H9 (cell line): ENCODE measurements at regions not wholly inside any gene's neighbourhood (a gene's known extent, or its start where the extent isn't known, plus 50 kb on each side); places are given as distances from the start of the nearest gene placed in this dataset.

Experiments
- DNase-seq: peaks from one replicate; pipeline ENCODE4 v3.0.0-alpha.2; 2017
- H2AFZ ChIP-seq: one replicate; pipeline ENCODE4 v1.6.1; 2013; ENCODE audit warnings: mild to moderate bottlenecking, low read length, control low read depth, moderate library complexity
- H2AK5ac ChIP-seq: 2 replicates; pipeline ENCODE4 v1.6.1; 2013; ENCODE audit warnings: low read length, control low read depth, mixed read lengths; ENCODE audit not compliant: insufficient read length
- H2BK120ac ChIP-seq: one replicate; pipeline ENCODE4 v1.6.1; 2013; ENCODE audit warnings: low read depth, mild to moderate bottlenecking, low read length, control low read depth, inconsistent platforms; ENCODE audit not compliant: poor library complexity, severe bottlenecking
- H2BK12ac ChIP-seq: 2 replicates; pipeline ENCODE4 v1.6.1; 2013; ENCODE audit warnings: low read length, control low read depth, mixed read lengths, low read depth; ENCODE audit not compliant: insufficient read length
- H2BK15ac ChIP-seq: 2 replicates; pipeline ENCODE4 v1.6.1; 2013; ENCODE audit warnings: low read depth, low read length, control low read depth
- H2BK20ac ChIP-seq: one replicate; pipeline ENCODE4 v1.6.1; 2013; ENCODE audit warnings: low read depth, mild to moderate bottlenecking, low read length, control low read depth, inconsistent platforms; ENCODE audit not compliant: poor library complexity, severe bottlenecking
- H2BK5ac ChIP-seq: 2 replicates; pipeline ENCODE4 v1.6.1; 2013; ENCODE audit warnings: low read length, control low read depth, mixed read lengths; ENCODE audit not compliant: insufficient read length
- H3K14ac ChIP-seq: 2 replicates; pipeline ENCODE4 v1.6.1; 2013; ENCODE audit warnings: low read length, control low read depth; ENCODE audit not compliant: insufficient read depth
- H3K18ac ChIP-seq: 2 replicates; pipeline ENCODE4 v1.6.1; 2013; ENCODE audit warnings: low read depth, mild to moderate bottlenecking, mixed read lengths, low read length, control low read depth; ENCODE audit not compliant: insufficient read length
- H3K23ac ChIP-seq: 2 replicates; pipeline ENCODE4 v1.6.1; 2013; ENCODE audit warnings: low read length, control low read depth, mixed read lengths, low read depth; ENCODE audit not compliant: insufficient read length
- H3K23me2 ChIP-seq: 2 replicates; pipeline ENCODE4 v1.6.1; 2013; ENCODE audit warnings: low read depth, mild to moderate bottlenecking, mixed read lengths, low read length, control low read depth; ENCODE audit not compliant: insufficient read length, poor library complexity, severe bottlenecking
- H3K27ac ChIP-seq: 2 replicates; pipeline ENCODE4 v1.5.1; 2013; ENCODE audit warnings: low read length, control low read depth, mixed read lengths, low read depth; ENCODE audit not compliant: insufficient read length
- H3K27me3 ChIP-seq: 2 replicates; pipeline ENCODE4 v1.6.1; 2013; ENCODE audit warnings: low read length, control low read depth, inconsistent platforms; ENCODE audit not compliant: insufficient read depth
- H3K4ac ChIP-seq: 2 replicates; pipeline ENCODE4 v1.6.1; 2013; ENCODE audit warnings: low read depth, mild to moderate bottlenecking, control low read depth, inconsistent platforms, low read length, moderate library complexity
- H3K4me1 ChIP-seq: 2 replicates; pipeline ENCODE4 v1.6.1; 2013; ENCODE audit warnings: low read length, control low read depth, inconsistent platforms; ENCODE audit not compliant: insufficient read depth
- H3K4me2 ChIP-seq: 2 replicates; pipeline ENCODE4 v1.6.1; 2013; ENCODE audit warnings: low read length, control low read depth, mixed read lengths; ENCODE audit not compliant: insufficient read length, insufficient read depth
- H3K56ac ChIP-seq: 2 replicates; pipeline ENCODE4 v1.6.1; 2013; ENCODE audit warnings: low read depth, mild to moderate bottlenecking, mixed read lengths, low read length, control low read depth; ENCODE audit not compliant: insufficient read length
- H3K79me1 ChIP-seq: 2 replicates; pipeline ENCODE4 v1.6.1; 2013; ENCODE audit warnings: low read depth, mild to moderate bottlenecking, moderate library complexity, low read length, control low read depth, inconsistent platforms; ENCODE audit not compliant: insufficient read depth, poor library complexity, severe bottlenecking
- H3K79me2 ChIP-seq: 2 replicates; pipeline ENCODE4 v1.6.1; 2013; ENCODE audit warnings: low read length, control low read depth, inconsistent platforms; ENCODE audit not compliant: insufficient read depth
- H3K9ac ChIP-seq: 2 replicates; pipeline ENCODE4 v1.6.1; 2013; ENCODE audit warnings: low read length, control low read depth, mixed read lengths; ENCODE audit not compliant: insufficient read length; ENCODE audit errors: extremely low read depth
- H3K9me3 ChIP-seq: one replicate; pipeline ENCODE4 v1.6.1; 2013; ENCODE audit warnings: low read depth, low read length, inconsistent platforms; ENCODE audit not compliant: control insufficient read depth
- H3T11ph ChIP-seq: one replicate; pipeline ENCODE4 v1.6.1; 2013; ENCODE audit warnings: mild to moderate bottlenecking, low read length, control low read depth, inconsistent platforms
- H4K20me1 ChIP-seq: one replicate; pipeline ENCODE4 v1.6.1; 2013; ENCODE audit not compliant: control insufficient read depth, insufficient read length, insufficient read depth
- H4K5ac ChIP-seq: 2 replicates; pipeline ENCODE4 v1.6.1; 2013; ENCODE audit warnings: low read depth, mild to moderate bottlenecking, mixed read lengths, low read length, control low read depth; ENCODE audit not compliant: insufficient read length
- H4K8ac ChIP-seq: replicated peaks from 2 replicates; pipeline ENCODE4 v1.6.1; 2013; ENCODE audit warnings: low read length, control low read depth, mixed read lengths, low read depth; ENCODE audit not compliant: insufficient read length
- H4K91ac ChIP-seq: 2 replicates; pipeline ENCODE4 v1.6.1; 2013; ENCODE audit warnings: low read depth, mild to moderate bottlenecking, moderate library complexity, mixed read lengths, low read length, control low read depth; ENCODE audit not compliant: insufficient read length
- H3K27ac Mint-ChIP-seq, 3 experiments: 2 replicates in 2 of 3; 3 replicates in 1 of 3; pipeline ENCODE4 v1.8.0; 2020 to 2021; ENCODE audit warnings: mixed read lengths in 3 of 3, mild to moderate bottlenecking in 1 of 3, moderate library complexity in 1 of 3
- H3K27me3 Mint-ChIP-seq: 2 replicates; pipeline ENCODE4 v1.8.0; 2021; ENCODE audit warnings: low read depth, mild to moderate bottlenecking, moderate library complexity, mixed read lengths
- H3K36me3 Mint-ChIP-seq, 3 experiments: 2 replicates in 2 of 3; 3 replicates in 1 of 3; pipeline ENCODE4 v1.8.0; 2020 to 2021; ENCODE audit warnings: low read depth in 3 of 3, mixed read lengths in 3 of 3; ENCODE audit not compliant: insufficient read depth in 1 of 3
- H3K4me1 Mint-ChIP-seq, 2 experiments: 2 replicates each; pipeline ENCODE4 v1.8.0; 2020; ENCODE audit warnings: mixed read lengths in 2 of 2
- H3K4me3 Mint-ChIP-seq, 2 experiments: 2 replicates in 1 of 2; 3 replicates in 1 of 2; pipeline ENCODE4 v1.8.0; 2020 to 2021; ENCODE audit warnings: mild to moderate bottlenecking in 2 of 2, mixed read lengths in 2 of 2, moderate library complexity in 1 of 2
- H3K9me3 Mint-ChIP-seq, 2 experiments: 2 replicates in 1 of 2; 3 replicates in 1 of 2; pipeline ENCODE4 v1.8.0; 2020; ENCODE audit warnings: mild to moderate bottlenecking in 2 of 2, mixed read lengths in 2 of 2, moderate library complexity in 1 of 2
- TF ChIP-seq, protein P1 (sequence below): fragments of 200-600 bp; sonication (generic); conservative IDR thresholded peaks from 3 replicates; pipeline ENCODE4 v1.8.0; 2021; ENCODE audit warnings: antibody characterized with exemption, mild to moderate bottlenecking

DNA sequence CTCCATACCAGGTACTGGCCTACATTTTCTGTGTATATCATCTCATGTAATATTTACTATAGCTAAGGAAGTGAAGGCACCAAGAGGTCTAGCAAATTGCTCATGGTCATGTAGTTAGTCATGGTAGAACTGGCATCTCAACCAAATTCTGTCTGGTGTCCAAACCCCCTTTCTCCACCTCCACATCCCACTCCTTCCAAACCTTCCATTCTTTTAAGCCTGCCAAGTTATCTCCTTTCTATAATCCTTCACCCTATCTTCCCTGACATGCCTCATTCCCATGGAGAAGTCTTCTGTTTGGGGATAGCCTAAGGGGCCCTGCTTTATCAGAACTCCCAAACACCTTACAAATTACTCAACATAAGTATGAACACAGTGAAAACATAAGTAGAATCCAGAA, 196.2 kb upstream of the HMGA2 start:
- Histone ChIP-seq H3K4me1 (no peaks in the 10 kb centered on the region), H3K14ac (no peak overlapping the region), H3K4me2 (no peak overlapping the region), H3K79me2 (no peaks in the 10 kb centered on the region), H3K23me2 (no peaks in the 10 kb centered on the region), H2BK120ac (no peak overlapping the region), H3T11ph (no peak overlapping the region), H3K27me3 (no peaks in the 10 kb centered on the region), H3K79me1 (no peaks in the 10 kb centered on the region), H3K23ac (no peak overlapping the region), H3K9ac (no peak overlapping the region), H2BK15ac (no peak overlapping the region), H4K8ac (no peak overlapping the region), H4K91ac (no peak overlapping the region), H4K5ac (no peak overlapping the region), H3K27ac (no peak overlapping the region), H3K18ac (no peak overlapping the region), H4K20me1 (no peaks in the 10 kb centered on the region), H3K56ac (no peak overlapping the region), H3K4ac (no peak overlapping the region), H2BK5ac (no peak overlapping the region), H3K9me3 (no peaks in the 10 kb centered on the region), H2AK5ac (no peak overlapping the region), H2BK20ac (no peak overlapping the region), H2AFZ (no peak overlapping the region), H2BK12ac (no peak overlapping the region)
- Mint-ChIP-seq H3K36me3 (no peaks in the 10 kb centered on the region), H3K9me3 (no peaks in the 10 kb centered on the region), H3K4me1 (no peaks in the 10 kb centered on the region), H3K27me3 (no peaks in the 10 kb centered on the region), H3K4me3 (no peak overlapping the region), H3K27ac (no peak overlapping the region; a peak in 1 of 7 replicates)
- no peak for DNase-seq
- TF ChIP-seq, protein P1, sequence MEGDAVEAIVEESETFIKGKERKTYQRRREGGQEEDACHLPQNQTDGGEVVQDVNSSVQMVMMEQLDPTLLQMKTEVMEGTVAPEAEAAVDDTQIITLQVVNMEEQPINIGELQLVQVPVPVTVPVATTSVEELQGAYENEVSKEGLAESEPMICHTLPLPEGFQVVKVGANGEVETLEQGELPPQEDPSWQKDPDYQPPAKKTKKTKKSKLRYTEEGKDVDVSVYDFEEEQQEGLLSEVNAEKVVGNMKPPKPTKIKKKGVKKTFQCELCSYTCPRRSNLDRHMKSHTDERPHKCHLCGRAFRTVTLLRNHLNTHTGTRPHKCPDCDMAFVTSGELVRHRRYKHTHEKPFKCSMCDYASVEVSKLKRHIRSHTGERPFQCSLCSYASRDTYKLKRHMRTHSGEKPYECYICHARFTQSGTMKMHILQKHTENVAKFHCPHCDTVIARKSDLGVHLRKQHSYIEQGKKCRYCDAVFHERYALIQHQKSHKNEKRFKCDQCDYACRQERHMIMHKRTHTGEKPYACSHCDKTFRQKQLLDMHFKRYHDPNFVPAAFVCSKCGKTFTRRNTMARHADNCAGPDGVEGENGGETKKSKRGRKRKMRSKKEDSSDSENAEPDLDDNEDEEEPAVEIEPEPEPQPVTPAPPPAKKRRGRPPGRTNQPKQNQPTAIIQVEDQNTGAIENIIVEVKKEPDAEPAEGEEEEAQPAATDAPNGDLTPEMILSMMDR, result no peak
